Astrocyte of the spinal cord (primary cell): ENCODE measurements at regions not wholly inside any gene's neighbourhood (a gene's known extent, or its start where the extent isn't known, plus 50 kb on each side); places are given as distances from the start of the nearest gene placed in this dataset.
A peak's percentile ranks its signal among the peaks of the same experiment; 100 is the strongest.

Experiments
- DNase-seq: peaks from one replicate; pipeline ENCODE4 v3.0.0; 2011; ENCODE audit warnings: low read depth, low spot score
- H3K4me3 ChIP-seq: 2 replicates; pipeline ENCODE4 v1.5.1; 2011; ENCODE audit warnings: low read depth, mild to moderate bottlenecking, low read length, moderate library complexity
- CTCF ChIP-seq: IDR thresholded peaks from 2 replicates; pipeline ENCODE4 v1.5.1; 2012; ENCODE audit warnings: low read depth, mild to moderate bottlenecking, low read length, inconsistent platforms
- in situ Hi-C: cut with HindIII; loops from 2 replicates; pipeline ENCODE4 v1.10.0; 2017; ENCODE audit warnings: low sequenced_read_pairs

DNA sequence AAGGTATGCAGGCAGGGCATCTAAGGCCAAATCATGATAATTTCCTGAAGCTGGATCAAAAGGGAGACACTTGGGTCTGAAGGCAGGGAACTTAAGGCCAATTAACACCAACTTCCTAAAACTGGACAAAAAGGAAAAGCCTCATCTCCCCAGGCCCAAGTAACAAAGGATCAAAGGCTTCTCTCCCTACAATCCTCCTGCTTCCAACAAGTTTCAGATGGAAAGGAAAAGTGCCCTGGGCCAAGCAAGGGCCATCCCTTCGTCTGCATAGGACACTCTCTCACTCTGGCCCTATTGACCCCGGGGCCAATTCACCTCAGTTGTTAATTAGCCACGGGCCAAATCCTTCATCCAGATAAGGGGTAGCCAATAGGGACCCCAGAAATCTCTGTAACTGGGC, 1335.8 kb upstream of the CDH2 start:
- TF ChIP-seq CTCF, result no peak
- DNase-seq, result no peak
- in situ Hi-C loops, result no loop called here
- no peak overlapping the region for H3K4me3 ChIP-seq

DNA sequence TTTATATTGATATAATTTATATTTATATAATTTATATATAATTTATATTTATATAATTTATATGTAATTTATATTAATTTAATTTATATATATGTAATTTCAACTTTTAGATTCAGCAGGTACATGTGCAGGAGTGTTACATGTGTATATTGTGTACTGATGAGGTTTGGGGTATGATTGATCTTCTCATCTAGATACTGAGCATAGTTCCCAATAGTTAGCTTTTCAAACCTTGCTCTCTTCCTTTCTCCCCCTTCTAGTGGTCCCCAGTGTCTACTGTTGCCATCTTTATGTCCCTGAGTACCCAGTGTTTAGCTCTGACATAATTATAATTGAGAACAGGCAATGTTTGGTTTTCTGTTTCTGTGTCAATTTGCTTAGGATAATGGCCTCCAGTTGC, 1335.3 kb upstream of the CDH2 start:
- in situ Hi-C loops, result no loop called here
- no peak overlapping the region for H3K4me3 ChIP-seq
- DNase-seq, result no peak
- TF ChIP-seq CTCF, result no peak

GRCh38 chr18:29501952-29502351, 1325.0 kb upstream of the CDH2 start:
- peak; percentile 61 for DNase-seq
- no peak for TF ChIP-seq CTCF
- in situ Hi-C loops, result no loop called here
- H3K4me3 ChIP-seq, result no peak overlapping the region

DNA sequence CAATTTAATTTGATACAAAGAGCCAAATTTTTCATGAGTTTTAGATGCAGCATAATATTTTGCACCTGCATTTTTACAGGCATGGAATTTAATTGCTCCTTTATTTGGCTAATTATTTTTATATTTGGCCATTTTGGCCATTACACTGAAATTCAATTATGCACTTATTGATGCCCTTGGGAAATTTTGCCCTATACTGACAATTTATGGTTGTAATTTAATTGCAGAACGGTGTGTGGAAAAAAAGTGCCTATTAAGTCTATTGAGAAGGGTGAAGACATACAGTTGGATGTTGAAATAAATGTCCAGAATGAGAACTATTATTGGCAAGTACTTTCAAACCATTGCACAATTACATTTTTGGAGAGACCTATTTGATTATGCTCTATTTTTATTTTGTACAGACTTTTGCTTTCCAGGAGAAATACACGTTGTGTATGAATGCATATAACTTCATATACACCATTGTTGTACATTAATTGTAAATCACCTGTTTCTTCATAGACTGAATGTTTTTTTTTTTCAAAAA, 1319.3 kb upstream of the CDH2 start:
- H3K4me3 ChIP-seq, result no peak overlapping the region
- no peak for TF ChIP-seq CTCF
- DNase-seq, result no peak
- in situ Hi-C loops, result no loop called here

DNA sequence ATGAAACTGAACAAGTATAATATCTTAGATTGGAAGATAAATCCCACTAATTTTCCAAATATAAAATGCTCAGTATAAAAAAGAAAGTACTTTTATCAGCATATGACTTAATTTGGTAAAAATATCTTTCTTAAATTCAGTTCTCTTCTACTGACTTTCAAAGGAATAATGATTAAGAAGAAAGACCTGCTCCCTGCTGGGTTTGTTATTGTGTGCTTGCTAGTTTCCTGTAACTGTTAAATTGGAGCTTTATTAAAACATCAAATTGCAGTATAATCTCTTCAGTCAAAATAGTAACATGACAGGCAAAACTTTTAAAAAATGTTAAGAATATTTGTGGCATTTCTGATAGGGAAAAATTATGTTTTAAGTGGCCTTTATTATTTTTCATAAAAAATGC, 1317.4 kb upstream of the CDH2 start:
- in situ Hi-C loops, result no loop called here
- H3K4me3 ChIP-seq, result no peak overlapping the region
- peak; percentile 35 for DNase-seq
- TF ChIP-seq CTCF, result no peak

GRCh38 chr18:29491907-29492306, 1315.0 kb upstream of the CDH2 start:
- no peak for TF ChIP-seq CTCF
- no peak for DNase-seq
- in situ Hi-C loops, result no loop called here
- H3K4me3 ChIP-seq, result no peak overlapping the region

- no peak overlapping the region for H3K4me3 ChIP-seq
- DNase-seq, result no peak
- TF ChIP-seq CTCF, result no peak
- in situ Hi-C loops, result no loop called here
Observed at GRCh38 chr18:29488617-29489016, 1311.7 kb upstream of the CDH2 start.
